Bronchial epithelial cell (primary cell): ENCODE measurements at regions not wholly inside any gene's neighbourhood (a gene's known extent, or its start where the extent isn't known, plus 50 kb on each side); places are given as distances from the start of the nearest gene placed in this dataset.
A peak's percentile ranks its signal among the peaks of the same experiment; 100 is the strongest.

Experiments used
- DNase-seq: peaks from one replicate; pipeline ENCODE4 v3.0.0-alpha.2; 2010; ENCODE audit warnings: low read depth
- FAIRE-seq: peaks from 2 replicates; lab custom pipeline; 2011; peaks lifted over from hg19 to GRCh38; lab: Jason Lieb, UNC
- H3K27me3 ChIP-seq: 2 replicates; pipeline ENCODE4 v1.5.1; 2011; ENCODE audit warnings: low read length; ENCODE audit not compliant: control insufficient read depth, insufficient read depth
- H3K36me3 ChIP-seq: 2 replicates; pipeline ENCODE4 v1.5.1; 2011; ENCODE audit warnings: low read length; ENCODE audit not compliant: control insufficient read depth, insufficient read depth
- H3K4me3 ChIP-seq: 2 replicates; pipeline ENCODE4 v1.5.1; 2011; ENCODE audit warnings: mild to moderate bottlenecking, low read depth, low read length, control low read depth
- TF ChIP-seq, protein P1 (sequence below): IDR thresholded peaks from 2 replicates; pipeline ENCODE4 v1.5.1; 2011; ENCODE audit warnings: mild to moderate bottlenecking, moderate library complexity, low read length, control low read depth, inconsistent platforms; ENCODE audit not compliant: insufficient read depth, severe bottlenecking

DNA sequence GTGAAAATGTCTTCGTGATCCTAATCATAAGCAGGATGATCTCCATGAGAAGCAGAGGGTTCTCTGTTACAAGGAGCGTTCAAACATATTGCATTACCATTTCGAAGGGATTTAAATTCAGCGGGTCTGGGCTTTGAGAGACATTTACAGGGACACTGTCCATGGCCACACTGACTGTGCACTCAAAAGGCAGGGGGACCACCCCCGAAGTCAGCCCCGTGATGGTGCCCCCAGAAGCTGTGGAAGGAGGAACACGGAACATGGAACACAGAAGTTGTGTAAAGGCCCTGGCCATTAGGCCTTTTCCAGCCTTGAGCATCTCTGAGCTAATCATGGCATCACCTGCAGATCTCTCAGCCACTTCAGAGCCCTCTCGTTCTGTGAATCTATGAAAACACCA, 268.4 kb upstream of the MYT1L start:
- H3K4me3 ChIP-seq = no peak overlapping the region
- FAIRE-seq (no peak), DNase-seq (no peak)
- H3K36me3 ChIP-seq = no peaks in the 10 kb centered on the region
- TF ChIP-seq, protein P1, sequence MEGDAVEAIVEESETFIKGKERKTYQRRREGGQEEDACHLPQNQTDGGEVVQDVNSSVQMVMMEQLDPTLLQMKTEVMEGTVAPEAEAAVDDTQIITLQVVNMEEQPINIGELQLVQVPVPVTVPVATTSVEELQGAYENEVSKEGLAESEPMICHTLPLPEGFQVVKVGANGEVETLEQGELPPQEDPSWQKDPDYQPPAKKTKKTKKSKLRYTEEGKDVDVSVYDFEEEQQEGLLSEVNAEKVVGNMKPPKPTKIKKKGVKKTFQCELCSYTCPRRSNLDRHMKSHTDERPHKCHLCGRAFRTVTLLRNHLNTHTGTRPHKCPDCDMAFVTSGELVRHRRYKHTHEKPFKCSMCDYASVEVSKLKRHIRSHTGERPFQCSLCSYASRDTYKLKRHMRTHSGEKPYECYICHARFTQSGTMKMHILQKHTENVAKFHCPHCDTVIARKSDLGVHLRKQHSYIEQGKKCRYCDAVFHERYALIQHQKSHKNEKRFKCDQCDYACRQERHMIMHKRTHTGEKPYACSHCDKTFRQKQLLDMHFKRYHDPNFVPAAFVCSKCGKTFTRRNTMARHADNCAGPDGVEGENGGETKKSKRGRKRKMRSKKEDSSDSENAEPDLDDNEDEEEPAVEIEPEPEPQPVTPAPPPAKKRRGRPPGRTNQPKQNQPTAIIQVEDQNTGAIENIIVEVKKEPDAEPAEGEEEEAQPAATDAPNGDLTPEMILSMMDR = no peak
- no peaks in the 10 kb centered on the region for H3K27me3 ChIP-seq

DNA sequence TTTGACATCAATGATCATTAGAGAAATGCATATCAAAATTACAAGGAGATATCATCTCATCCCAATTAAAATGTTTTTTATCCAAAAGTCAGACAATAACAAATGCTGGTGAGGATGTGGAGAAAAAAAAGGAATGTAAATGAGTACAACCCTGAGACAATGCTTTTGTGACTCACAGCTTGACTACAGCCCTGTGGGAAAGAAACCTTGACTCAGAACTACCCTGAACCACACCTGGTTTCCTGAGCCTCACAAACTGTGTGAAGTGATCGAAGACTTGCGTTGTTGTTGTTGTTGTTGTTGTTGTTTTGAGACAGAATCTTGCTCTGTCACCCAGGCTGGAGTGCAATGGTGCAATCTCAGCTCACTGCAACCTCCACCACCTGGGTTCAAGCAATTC, 266.6 kb upstream of the MYT1L start:
- TF ChIP-seq, protein P1 = no peak

DNA sequence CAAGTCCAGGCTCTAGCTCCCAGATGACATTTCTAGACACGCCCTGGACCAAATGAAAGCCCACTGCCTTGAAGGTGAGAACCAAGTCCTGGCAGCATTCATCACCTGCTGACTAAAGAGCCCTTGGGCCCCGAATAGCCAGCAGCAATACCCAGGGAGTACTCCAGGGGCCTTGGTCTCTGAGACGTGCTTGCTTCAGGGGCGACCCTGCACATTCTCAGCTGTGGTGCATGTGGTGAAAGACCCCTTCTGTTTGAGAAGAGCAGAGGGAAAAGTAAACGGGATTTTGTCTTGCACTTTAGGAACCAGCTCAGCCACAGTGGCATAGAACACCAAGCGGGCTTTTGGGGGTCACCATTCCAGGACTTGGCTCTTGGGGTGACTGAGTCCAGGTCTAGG, 260.5 kb upstream of the MYT1L start:
- Histone ChIP-seq H3K4me3 (no peak overlapping the region), H3K27me3 (no peaks in the 10 kb centered on the region), H3K36me3 (no peaks in the 10 kb centered on the region)
- DNase-seq (no peak), FAIRE-seq (no peak)
- TF ChIP-seq, protein P1 = no peak

More for the DNA sequence above, 266.6 kb upstream of the MYT1L start:
- no peaks in the 10 kb centered on the region for H3K27me3 ChIP-seq
- H3K36me3 ChIP-seq = no peaks in the 10 kb centered on the region
- no peak overlapping the region for H3K4me3 ChIP-seq
- DNase-seq (peak; percentile 48), FAIRE-seq (no peak)

DNA sequence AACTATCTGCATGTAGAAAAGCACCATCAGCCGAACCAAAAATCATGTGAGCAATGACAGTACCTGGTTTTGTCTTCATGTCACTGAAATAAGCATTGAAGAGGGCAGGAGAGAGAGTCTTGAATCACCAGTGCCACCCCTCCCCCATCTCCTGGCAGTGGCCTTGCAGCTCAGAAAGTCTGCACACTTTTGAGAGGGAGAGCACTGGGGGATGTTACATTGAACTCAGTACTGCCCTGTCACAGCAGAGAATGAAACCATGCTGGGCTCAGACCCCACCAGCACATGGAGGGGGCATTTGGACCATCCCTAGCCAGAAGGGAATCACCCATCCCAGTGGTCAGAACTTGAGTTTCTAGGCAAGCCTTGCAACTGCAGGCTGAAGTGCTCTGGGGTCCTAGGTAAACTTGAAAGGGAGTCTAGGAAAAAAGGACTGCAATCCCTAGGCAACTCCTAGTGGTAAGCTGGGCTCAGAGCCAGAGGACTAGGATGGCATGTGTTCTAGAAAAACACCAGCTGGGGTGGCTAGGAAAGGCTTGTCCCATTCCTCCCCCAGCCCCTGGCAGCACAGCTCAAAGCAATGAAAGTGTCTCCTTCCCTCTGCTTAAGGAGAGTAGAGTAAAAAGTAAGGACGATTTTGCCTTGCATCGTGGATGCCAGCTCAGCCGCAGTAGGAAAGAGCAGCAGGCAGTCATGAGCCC, 259.9 kb upstream of the MYT1L start:
- Histone ChIP-seq H3K27me3 (no peaks in the 10 kb centered on the region), H3K4me3 (no peak overlapping the region), H3K36me3 (no peaks in the 10 kb centered on the region)
- DNase-seq = no peak
- no peak for FAIRE-seq
- TF ChIP-seq, protein P1 = no peak

DNA sequence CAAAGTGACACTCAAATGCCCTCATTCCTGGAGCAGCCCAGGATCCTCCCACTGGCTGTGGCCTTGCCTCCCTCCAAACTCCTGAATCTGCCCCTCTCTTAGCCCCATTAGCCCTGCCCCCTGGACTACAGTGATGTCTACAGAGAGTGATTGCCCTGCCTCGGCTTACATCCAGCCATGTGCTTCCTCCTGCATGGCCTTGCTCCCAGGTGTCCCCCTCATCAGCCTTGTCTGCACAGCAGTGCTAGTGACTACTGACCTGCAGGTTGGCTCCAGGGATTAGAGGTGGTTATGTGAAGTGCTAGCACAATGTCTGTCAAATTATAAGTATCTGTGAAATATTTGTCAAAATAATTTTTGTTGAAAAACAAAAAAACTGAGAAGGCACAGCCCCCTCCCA, 259.1 kb upstream of the MYT1L start:
- no peak overlapping the region for H3K4me3 ChIP-seq
- no peak for DNase-seq
- H3K27me3 ChIP-seq = no peaks in the 10 kb centered on the region
- TF ChIP-seq, protein P1 = no peak
- no peak for FAIRE-seq
- H3K36me3 ChIP-seq = no peaks in the 10 kb centered on the region

DNA sequence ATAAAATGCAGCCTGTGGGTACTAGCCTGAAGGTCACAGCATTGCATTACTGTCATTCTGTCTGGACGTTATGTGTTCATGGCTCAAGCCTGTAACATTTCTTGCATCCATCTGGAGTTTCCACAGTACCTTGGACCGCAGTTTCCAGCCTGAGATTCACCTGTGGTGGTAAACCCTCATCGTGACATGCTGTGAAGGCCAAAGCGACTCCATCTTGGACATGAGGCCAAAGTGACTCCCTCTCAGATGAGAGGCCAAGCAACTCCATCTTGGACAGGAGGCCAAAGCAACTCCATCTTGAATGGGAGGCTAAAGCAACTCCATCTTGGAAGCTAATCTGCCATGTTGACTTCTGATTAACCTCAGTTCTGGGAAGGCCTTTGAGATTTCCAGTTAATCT, 257.7 kb upstream of the MYT1L start:
- Histone ChIP-seq H3K4me3 (no peak overlapping the region), H3K27me3 (no peaks in the 10 kb centered on the region), H3K36me3 (no peaks in the 10 kb centered on the region)
- TF ChIP-seq, protein P1 = no peak
- DNase-seq (no peak), FAIRE-seq (no peak)
